ENCODE measurements at regions not wholly inside any gene's neighbourhood (a gene's known extent, or its start where the extent isn't known, plus 50 kb on each side); places are given as distances from the start of the nearest gene placed in this dataset.

DNA sequence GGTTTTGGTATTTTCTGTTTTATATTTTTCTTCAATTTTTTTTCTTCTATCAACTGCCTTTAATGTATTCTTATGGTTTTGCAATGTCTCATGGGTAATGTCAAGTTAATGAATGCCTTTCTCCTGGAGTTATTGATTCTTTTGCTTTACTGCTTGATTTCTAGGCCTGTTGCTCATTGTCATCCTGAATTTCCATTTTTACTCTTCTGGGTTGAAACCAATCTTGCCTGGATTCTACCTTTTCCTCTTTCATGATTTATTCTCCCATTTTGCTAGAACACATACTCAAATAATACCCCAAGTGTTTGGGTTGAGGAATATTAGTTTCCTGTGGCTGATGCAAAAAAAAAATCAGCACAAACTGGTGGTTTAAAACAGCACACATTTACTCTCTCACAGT is 315.2 kb upstream of the PDZRN3 start:
- TF ChIP-seq, protein P1, sequence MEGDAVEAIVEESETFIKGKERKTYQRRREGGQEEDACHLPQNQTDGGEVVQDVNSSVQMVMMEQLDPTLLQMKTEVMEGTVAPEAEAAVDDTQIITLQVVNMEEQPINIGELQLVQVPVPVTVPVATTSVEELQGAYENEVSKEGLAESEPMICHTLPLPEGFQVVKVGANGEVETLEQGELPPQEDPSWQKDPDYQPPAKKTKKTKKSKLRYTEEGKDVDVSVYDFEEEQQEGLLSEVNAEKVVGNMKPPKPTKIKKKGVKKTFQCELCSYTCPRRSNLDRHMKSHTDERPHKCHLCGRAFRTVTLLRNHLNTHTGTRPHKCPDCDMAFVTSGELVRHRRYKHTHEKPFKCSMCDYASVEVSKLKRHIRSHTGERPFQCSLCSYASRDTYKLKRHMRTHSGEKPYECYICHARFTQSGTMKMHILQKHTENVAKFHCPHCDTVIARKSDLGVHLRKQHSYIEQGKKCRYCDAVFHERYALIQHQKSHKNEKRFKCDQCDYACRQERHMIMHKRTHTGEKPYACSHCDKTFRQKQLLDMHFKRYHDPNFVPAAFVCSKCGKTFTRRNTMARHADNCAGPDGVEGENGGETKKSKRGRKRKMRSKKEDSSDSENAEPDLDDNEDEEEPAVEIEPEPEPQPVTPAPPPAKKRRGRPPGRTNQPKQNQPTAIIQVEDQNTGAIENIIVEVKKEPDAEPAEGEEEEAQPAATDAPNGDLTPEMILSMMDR (IDR thresholded peaks at IDR 0.05; ENCODE audit: poor library complexity, severe bottlenecking), result no peak
- TF ChIP-seq RAD21 (conservative IDR thresholded peaks at IDR 0.05), result no peak
- TF ChIP-seq POLR2AphosphoS5 (IDR thresholded peaks at IDR 0.05), result no peak
- no peak for TF ChIP-seq EZH2 (IDR thresholded peaks at IDR 0.05; ENCODE audit: borderline replicate concordance, insufficient read depth, low read length, poor library complexity, severe bottlenecking)
- TF ChIP-seq SMC3 (conservative IDR thresholded peaks at IDR 0.05; ENCODE audit: poor library complexity), result no peak
- TF ChIP-seq MXI1 (conservative IDR thresholded peaks at IDR 0.05; ENCODE audit: poor library complexity, severe bottlenecking), result no peak
- no peak for TF ChIP-seq TAF1 (IDR thresholded peaks at IDR 0.05; ENCODE audit: low read depth)
